HG02798 (cell line): ENCODE measurements at regions not wholly inside any gene's neighbourhood (a gene's known extent, or its start where the extent isn't known, plus 50 kb on each side); places are given as distances from the start of the nearest gene placed in this dataset.

Source experiments
- ATAC-seq: cut with Tn5 transposase; IDR thresholded peaks from one replicate; pipeline ENCODE4 v1.9.1; 2021; ENCODE audit warnings: mild to moderate bottlenecking; ENCODE audit not compliant: unreplicated experiment, poor library complexity

GRCh38 chr7:22962775-22963350 lies 51.1 kb downstream of the HYCC1 start:
- ATAC-seq = no peak

DNA sequence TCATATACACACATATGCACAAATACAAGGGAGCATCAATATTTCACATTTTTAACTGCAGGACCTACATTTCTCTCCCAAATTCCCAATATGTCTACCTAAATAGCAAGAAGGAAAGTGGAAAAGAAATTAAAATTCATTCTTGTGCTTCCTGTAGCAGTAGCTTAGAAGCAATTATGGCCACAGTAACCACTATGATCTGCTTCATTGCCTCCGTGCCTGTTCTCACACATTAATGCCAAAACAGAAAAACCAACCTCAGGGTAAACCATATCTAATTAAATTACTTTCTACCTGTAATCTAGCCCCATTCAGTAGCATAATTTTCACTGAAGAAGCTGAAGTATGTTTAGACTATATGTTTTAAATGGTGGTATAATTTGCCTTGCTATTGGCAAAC lies 55.2 kb downstream of the HYCC1 start:
- ATAC-seq = no peak

GRCh38 chr7:22954251-22954650 lies 59.7 kb downstream of the HYCC1 start:
- no peak for ATAC-seq

GRCh38 chr7:22952306-22953015 lies 61.5 kb downstream of the HYCC1 start:
- ATAC-seq = no peak

DNA sequence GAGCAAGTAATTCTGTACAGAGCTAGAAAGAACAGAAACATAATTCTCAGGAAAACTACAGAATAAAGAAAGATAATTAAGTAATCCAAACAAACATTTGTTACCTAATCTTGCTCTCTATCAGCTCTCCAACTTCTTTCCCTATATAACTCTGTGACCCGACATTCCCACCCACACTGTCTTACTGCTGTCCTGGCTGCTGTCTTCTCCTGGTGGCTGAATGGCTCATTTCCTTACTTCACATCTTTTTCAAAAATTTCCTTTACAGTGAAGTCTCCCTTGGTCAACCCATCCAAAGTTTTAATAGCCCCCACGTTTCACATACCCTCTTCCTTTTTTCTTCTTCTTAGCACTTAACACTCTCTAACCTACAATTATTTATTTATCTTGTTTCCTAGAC lies 64.0 kb downstream of the HYCC1 start:
- no peak for ATAC-seq

DNA sequence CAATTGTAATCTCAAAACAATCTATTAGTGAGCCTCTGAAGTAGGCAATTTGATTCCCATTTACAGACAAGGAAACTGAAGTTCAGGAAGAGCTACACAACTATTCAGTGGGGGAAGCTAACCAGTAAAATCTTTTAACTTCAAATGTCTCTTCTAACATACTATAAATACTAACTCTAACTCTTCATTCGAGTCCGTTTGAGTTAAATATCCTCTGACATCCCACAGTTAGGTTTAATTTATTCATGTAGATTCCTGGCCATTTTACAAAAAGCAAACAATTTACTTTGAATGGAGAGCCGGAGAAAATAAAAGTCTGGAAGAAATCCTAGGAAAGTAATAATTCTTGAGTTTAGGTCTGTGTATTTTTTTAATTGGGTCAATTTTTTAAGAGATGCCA lies 64.7 kb downstream of the HYCC1 start:
- ATAC-seq = no peak

GRCh38 chr7:22948770-22949169 lies 65.2 kb downstream of the HYCC1 start:
- no peak for ATAC-seq

- ATAC-seq = no peak
Measured at GRCh38 chr7:22945584-22945983, 68.3 kb downstream of the HYCC1 start.

DNA sequence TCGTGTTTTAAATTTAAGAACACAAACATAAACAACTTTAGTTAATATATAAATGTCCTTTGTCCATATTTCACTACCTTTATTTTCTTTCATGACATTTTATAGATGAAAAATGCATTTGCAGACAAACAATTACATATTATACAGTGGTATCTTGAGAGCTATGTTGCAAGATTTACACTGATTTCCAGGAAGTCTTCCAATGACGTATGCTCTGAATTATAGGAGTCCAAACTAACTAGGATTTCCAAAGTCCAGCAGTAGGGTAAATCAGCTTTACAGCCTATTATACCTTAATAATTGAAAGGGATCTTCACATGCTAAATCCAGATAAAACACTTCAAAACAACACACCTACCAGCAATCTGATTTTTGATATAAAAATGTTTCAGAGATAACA lies 69.4 kb downstream of the HYCC1 start:
- no peak for ATAC-seq

DNA sequence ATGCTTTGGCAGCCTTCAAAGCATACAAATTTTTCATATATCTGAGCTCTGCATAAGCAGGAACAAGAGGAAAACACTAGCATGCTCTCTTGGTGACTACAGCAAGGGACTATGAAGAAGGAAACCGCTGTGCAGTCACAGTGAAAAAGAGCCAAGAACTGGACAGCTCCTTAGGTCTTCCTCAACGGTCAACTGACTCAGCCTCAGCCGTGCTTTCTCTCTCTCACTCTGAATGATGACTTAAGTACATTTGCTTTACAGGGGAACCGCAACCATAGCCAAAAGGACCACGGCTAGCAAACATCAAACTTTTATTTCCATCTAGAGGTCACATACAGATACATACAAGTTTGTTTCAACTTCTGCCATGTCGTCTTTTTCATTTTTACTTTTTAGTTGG lies 69.9 kb downstream of the HYCC1 start:
- no peak for ATAC-seq

GRCh38 chr7:22942191-22942590 lies 71.7 kb downstream of the HYCC1 start:
- no peak for ATAC-seq

DNA sequence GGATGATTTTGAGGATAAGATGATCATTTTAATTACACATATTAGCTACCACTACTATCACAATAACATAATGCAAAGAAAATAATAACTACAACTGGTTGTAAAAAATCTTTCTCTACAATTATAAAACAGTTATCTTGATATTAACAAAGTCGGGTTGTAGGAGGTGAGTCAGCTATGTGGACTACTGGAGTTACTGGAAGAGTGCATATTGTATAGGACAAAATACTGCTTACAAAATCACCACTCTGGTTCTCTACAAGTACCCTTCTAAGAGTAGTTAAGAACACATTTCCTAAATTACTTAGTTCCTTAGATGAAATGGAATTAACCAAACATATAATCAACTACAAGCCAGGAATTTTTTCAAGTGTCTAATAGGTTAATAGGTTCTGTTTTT lies 74.1 kb downstream of the HYCC1 start:
- no peak for ATAC-seq

- ATAC-seq = no peak
Measured at GRCh38 chr7:22937946-22938345, 76.0 kb downstream of the HYCC1 start.

DNA sequence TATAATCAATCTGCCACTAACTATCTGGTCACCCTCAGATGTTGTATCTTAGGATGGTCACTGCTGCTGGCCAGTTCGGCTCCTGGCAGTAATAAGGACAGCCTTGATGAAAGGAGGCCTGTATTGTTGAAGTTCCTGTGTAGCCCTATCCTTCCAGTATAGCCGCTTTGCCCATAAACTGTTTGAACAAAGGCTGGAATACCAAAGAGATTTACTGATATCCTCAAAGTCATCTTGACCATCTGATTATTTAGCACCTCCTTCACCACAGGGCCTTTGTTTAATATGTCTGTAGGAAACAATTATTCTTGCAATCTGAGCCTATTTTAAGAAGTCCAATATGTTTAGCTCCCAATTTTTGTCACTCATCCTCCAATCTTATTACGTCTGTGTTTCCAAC lies 77.7 kb downstream of the HYCC1 start:
- ATAC-seq = no peak

DNA sequence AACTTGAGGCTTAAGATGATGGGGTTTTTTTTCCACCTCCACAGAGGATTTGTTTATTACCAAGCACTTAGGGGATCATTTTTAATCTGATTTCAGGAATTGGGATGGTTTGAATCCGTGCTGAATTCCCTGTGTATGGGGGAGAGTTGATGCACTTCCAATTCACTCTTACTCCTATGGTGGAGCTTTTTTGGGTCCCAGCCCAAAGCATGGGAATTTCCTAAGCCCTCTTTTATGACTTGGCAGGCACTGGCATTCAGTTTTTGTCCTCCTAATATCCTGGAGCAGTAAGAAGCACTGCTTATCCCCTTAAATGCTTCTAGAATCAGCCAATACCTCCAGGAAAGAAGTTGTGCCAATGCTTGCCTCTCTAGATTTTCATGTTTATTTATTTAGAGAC lies 78.7 kb downstream of the HYCC1 start:
- no peak for ATAC-seq

GRCh38 chr7:22934473-22935065 lies 79.4 kb downstream of the HYCC1 start:
- ATAC-seq = no peak

GRCh38 chr7:22934023-22934422 lies 79.9 kb downstream of the HYCC1 start:
- ATAC-seq = no peak

- no peak for ATAC-seq
Measured at GRCh38 chr7:22932896-22933295, 81.0 kb downstream of the HYCC1 start.

DNA sequence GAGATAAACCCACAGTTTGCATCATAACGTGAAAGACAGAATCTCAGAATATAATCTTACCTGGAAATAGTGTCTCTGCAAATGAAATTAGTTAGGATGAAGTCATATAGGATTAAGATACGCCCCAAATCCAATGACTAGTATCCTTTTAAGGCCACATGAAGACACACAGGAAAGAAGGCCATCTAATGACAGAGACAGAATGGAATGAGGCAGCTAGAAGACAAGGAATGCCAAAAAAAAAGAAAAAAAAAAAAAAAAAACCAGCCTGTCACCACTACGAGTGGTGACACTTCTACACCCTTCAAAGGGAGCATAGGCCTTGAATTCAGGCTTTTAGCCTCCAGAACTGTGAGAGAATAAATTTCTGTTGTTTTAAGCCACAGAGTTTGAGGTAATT lies 82.9 kb downstream of the HYCC1 start:
- ATAC-seq = no peak

- ATAC-seq = no peak
Measured at GRCh38 chr7:22922307-22922706, 91.6 kb downstream of the HYCC1 start.

DNA sequence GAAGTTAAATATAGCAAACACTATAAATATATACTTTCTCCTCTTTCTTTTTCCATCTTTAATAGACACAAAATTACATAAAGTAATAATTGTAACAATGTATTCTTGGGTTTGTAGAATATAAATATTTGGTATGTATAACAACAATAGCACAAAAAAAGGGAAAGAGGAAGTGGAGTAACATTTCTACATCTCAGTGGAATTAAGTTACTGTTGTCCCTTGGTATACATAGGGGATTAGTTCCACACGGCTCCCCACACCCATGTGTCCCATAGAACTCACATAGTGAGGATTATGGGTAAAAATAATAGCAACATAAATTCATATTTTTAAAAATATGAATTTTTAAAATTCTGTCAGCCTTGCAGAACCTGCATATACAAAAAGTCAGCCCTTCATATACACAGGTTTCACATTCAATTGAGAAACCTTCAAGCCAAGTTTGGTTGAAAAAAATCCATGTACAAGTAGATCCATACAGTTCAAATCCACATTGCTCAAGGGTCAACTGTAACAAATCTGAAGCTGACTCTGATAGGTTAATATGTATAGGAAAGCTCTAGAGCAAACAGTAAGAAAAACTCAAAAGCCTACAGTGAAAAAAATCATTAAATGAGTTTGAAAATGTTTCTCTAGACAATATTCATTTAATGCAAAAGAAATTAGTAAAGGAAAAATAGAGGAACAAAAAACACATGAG lies 92.4 kb downstream of the HYCC1 start:
- ATAC-seq = no peak
